ENCODE measurements at regions not wholly inside any gene's neighbourhood (a gene's known extent, or its start where the extent isn't known, plus 50 kb on each side); places are given as distances from the start of the nearest gene placed in this dataset.

DNA sequence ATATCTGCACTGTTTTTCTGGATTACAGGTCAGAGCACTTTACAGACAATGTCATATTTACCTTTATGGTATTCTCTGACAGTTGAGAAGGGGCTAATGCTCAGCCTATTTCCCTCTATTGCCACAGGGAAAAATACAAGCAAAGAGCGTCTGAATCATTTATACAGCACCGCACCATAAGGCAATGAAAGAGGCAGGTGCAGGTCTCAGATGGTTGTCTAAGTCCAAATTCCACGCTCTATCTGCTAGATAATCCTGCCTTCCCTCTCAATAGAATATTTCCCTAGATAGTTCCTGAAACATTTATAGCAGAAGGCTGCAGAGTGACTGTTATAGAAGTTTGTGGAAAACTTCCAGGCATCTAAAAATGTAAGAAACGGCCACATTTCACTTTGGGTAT lies 446.1 kb upstream of the CDH6 start:
- H3K27ac Mint-ChIP-seq: no peak overlapping the region
- no peaks in the 10 kb centered on the region for H3K9me3 Mint-ChIP-seq
- no peak overlapping the region for H3K4me3 Mint-ChIP-seq
- H3K36me3 Mint-ChIP-seq (ENCODE audit: low read depth): no peaks in the 10 kb centered on the region
- H3K4me1 Mint-ChIP-seq: no peaks in the 10 kb centered on the region
- H3K27me3 Mint-ChIP-seq (ENCODE audit: low read depth): no peaks in the 10 kb centered on the region
- TF ChIP-seq, protein P1, sequence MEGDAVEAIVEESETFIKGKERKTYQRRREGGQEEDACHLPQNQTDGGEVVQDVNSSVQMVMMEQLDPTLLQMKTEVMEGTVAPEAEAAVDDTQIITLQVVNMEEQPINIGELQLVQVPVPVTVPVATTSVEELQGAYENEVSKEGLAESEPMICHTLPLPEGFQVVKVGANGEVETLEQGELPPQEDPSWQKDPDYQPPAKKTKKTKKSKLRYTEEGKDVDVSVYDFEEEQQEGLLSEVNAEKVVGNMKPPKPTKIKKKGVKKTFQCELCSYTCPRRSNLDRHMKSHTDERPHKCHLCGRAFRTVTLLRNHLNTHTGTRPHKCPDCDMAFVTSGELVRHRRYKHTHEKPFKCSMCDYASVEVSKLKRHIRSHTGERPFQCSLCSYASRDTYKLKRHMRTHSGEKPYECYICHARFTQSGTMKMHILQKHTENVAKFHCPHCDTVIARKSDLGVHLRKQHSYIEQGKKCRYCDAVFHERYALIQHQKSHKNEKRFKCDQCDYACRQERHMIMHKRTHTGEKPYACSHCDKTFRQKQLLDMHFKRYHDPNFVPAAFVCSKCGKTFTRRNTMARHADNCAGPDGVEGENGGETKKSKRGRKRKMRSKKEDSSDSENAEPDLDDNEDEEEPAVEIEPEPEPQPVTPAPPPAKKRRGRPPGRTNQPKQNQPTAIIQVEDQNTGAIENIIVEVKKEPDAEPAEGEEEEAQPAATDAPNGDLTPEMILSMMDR (IDR thresholded peaks at IDR 0.05; ENCODE audit: unreplicated experiment in 3 of 3): no peak

DNA sequence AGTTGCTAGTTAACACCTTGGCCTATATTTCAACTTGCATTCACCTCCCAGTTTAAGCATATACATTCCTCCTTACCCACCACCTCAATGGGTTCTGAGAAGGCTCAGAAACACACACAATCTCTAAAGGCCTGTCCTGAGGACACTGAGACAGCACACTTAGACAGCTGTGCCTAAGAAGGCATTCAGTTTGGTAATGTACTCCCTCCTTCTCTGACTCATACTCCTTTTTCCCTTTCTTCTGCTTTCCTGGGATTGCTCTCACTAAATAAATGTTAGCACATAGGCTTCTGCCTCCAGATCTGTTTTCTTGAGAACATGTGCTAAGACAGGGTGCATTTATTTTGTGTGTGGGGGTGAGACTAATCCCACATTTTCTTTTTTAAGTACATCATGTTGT lies 456.8 kb upstream of the CDH6 start:
- no peaks in the 10 kb centered on the region for H3K36me3 Mint-ChIP-seq (ENCODE audit: low read depth)
- H3K4me1 Mint-ChIP-seq: no peaks in the 10 kb centered on the region
- H3K27me3 Mint-ChIP-seq (ENCODE audit: low read depth): no peaks in the 10 kb centered on the region
- H3K9me3 Mint-ChIP-seq: no peaks in the 10 kb centered on the region
- H3K4me3 Mint-ChIP-seq: no peak overlapping the region
- H3K27ac Mint-ChIP-seq: no peak overlapping the region
- TF ChIP-seq, protein P1 (IDR thresholded peaks at IDR 0.05; ENCODE audit: unreplicated experiment in 3 of 3): no peak

DNA sequence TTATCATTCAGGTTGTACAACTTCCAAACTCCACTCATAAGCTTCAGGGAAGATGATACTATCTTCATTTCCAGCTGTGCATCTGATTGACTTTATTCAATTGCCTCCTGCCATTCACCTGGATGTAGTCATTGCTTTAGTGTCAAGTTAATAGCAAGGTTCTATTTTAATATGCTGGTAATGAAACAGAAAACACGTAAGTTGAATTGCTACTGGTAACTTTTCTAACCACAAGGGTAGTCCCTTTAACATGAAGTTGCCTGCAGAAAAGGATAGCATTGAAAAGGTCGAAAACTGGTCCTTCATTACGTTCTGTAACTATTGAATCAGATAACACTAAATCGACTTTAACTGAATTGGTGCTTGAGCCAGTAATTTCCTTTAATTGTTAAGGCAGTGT lies 459.4 kb upstream of the CDH6 start:
- Mint-ChIP-seq H3K36me3 (ENCODE audit: low read depth) (no peaks in the 10 kb centered on the region), H3K4me3 (no peak overlapping the region), H3K4me1 (no peaks in the 10 kb centered on the region), H3K27me3 (ENCODE audit: low read depth) (no peaks in the 10 kb centered on the region), H3K9me3 (peaks cover 3% of the 10 kb centered on the region), H3K27ac (no peak overlapping the region)
- TF ChIP-seq, protein P1 (IDR thresholded peaks at IDR 0.05; ENCODE audit: unreplicated experiment in 3 of 3): no peak

DNA sequence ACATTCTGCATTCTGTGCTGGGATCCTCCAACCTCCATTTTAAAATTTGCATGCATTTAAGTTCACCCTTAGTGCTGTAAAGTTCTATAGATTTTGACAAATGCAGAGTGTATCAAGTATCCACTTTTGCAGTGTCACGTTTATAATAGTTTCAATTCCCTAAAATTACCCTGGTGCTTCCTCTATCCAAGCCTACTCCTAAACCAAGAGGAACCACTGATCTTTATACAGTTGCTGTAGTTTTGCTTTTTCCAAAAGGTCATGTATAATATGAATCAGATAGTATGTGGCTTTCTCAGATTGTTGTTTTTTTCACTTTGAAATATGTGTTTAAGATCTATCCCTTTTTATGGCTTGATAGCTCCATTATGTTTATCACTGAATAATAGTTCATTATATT lies 468.4 kb upstream of the CDH6 start:
- Mint-ChIP-seq H3K36me3 (ENCODE audit: low read depth) (no peaks in the 10 kb centered on the region), H3K27me3 (ENCODE audit: low read depth) (no peaks in the 10 kb centered on the region), H3K4me3 (no peak overlapping the region), H3K27ac (no peak overlapping the region), H3K9me3 (peaks cover under 1% of the 10 kb centered on the region), H3K4me1 (no peaks in the 10 kb centered on the region)
- TF ChIP-seq, protein P1 (IDR thresholded peaks at IDR 0.05; ENCODE audit: unreplicated experiment in 3 of 3): no peak

DNA sequence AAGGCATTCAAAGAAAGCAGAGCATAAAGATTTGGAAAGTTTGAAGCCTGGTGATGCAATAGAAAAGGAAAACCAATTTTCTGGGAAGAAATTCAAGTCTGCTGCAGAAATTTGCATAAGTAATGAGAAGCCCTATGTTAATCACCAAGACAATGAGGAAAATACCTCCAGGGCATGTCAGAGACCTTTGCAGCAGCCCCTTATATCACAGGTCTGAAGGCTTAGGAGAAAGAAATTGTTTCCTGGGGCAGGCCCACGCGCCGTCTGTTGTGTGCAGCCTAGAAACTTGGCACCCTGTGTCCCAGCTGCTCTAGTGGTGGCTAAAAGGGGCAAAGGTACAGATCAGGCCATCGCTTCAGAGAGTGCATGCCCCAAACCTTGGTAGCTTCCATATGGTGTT lies 495.3 kb upstream of the CDH6 start:
- Mint-ChIP-seq H3K4me1 (no peaks in the 10 kb centered on the region), H3K36me3 (ENCODE audit: low read depth) (no peaks in the 10 kb centered on the region), H3K4me3 (no peak overlapping the region), H3K27ac (no peak overlapping the region), H3K27me3 (ENCODE audit: low read depth) (no peaks in the 10 kb centered on the region), H3K9me3 (peaks cover 12% of the 10 kb centered on the region)
- TF ChIP-seq, protein P1 (IDR thresholded peaks at IDR 0.05; ENCODE audit: unreplicated experiment in 3 of 3): no peak

DNA sequence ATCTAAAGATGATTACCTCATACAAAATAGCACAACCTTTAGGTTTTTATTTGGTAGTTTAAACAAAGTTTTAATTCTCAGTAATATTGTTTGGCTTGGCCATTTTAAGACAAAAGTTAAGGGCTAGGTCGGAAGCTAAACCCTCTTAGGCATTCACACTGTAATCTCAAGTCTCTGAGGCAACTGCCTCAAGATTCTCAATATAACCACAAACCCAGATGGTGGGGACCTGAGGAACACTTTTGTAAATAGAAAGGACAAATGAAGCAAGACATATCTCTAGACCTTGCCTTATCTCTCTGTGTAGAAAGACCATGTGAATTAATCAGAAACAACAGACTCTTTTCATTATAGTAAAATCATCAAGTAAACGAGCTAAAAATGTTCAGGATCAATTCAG lies 500.2 kb upstream of the CDH6 start:
- no peaks in the 10 kb centered on the region for H3K27me3 Mint-ChIP-seq (ENCODE audit: low read depth)
- H3K4me3 Mint-ChIP-seq: no peak overlapping the region
- H3K36me3 Mint-ChIP-seq (ENCODE audit: low read depth): no peaks in the 10 kb centered on the region
- TF ChIP-seq, protein P1 (IDR thresholded peaks at IDR 0.05; ENCODE audit: unreplicated experiment in 3 of 3): no peak
- H3K9me3 Mint-ChIP-seq: peaks cover 6% of the 10 kb centered on the region
- H3K27ac Mint-ChIP-seq: no peak overlapping the region
- no peaks in the 10 kb centered on the region for H3K4me1 Mint-ChIP-seq

All from nephron (organoid).